H1 (cell line): ENCODE measurements at regions not wholly inside any gene's neighbourhood (a gene's known extent, or its start where the extent isn't known, plus 50 kb on each side); places are given as distances from the start of the nearest gene placed in this dataset.

Experiments used
- CTCF ChIA-PET: fragments of 300-600 bp; sonication (Branson Sonifier 250); formaldehyde crosslinking; loops from one replicate; lab custom pipeline; 2021; ENCODE audit not compliant: partially characterized antibody; lab: Charles Lee
- POLR2A ChIA-PET: fragments of 300-600 bp; sonication (Branson Sonifier 250); formaldehyde crosslinking; loops from one replicate; lab custom pipeline; 2021; ENCODE audit warnings: inconsistent platforms; ENCODE audit not compliant: partially characterized antibody; lab: Charles Lee
- DNase-seq, 2 experiments: peaks; one replicate each; pipeline versions ENCODE4 v3.0.0 to v3.0.0-alpha.2; 2010 to 2022; ENCODE audit warnings: low spot score in 2 of 2, low read depth in 1 of 2, mixed read lengths in 1 of 2
- FAIRE-seq: peaks from 2 replicates; lab custom pipeline; 2011; peaks lifted over from hg19 to GRCh38; lab: Jason Lieb, UNC
- H2AFZ ChIP-seq: 2 replicates; pipeline ENCODE4 v1.8.1; 2012; ENCODE audit warnings: low read length, inconsistent platforms
- H2AK5ac ChIP-seq: 2 replicates; pipeline ENCODE4 v1.6.1; 2013; ENCODE audit warnings: low read depth, low read length
- H2BK120ac ChIP-seq: replicated peaks from 2 replicates; pipeline ENCODE3; 2013; ENCODE audit warnings: low read depth, low read length, inconsistent platforms
- H2BK12ac ChIP-seq: 2 replicates; pipeline ENCODE4 v1.6.1; 2013; ENCODE audit warnings: low read depth, low read length
- H2BK15ac ChIP-seq: 2 replicates; pipeline ENCODE4 v1.6.1; 2013; ENCODE audit warnings: low read length
- H2BK20ac ChIP-seq: 2 replicates; pipeline ENCODE4 v1.6.1; 2013; ENCODE audit warnings: low read length
- H2BK5ac ChIP-seq: 2 replicates; pipeline ENCODE4 v1.6.1; 2013; ENCODE audit warnings: low read depth, low read length
- H3K14ac ChIP-seq: 2 replicates; pipeline ENCODE4 v1.6.1; 2013; ENCODE audit warnings: inconsistent platforms; ENCODE audit not compliant: insufficient read length
- H3K18ac ChIP-seq: 2 replicates; pipeline ENCODE4 v1.6.1; 2013; ENCODE audit warnings: low read length; ENCODE audit errors: extremely low read depth
- H3K23ac ChIP-seq: 2 replicates; pipeline ENCODE4 v1.6.1; 2013; ENCODE audit warnings: inconsistent platforms; ENCODE audit not compliant: insufficient read length
- H3K23me2 ChIP-seq: 2 replicates; pipeline ENCODE4 v1.6.1; 2013; ENCODE audit warnings: low read depth, low read length
- H3K27ac ChIP-seq: 2 replicates; pipeline ENCODE4 v1.6.1; 2011; ENCODE audit warnings: low read depth, low read length, inconsistent platforms
- H3K27me3 ChIP-seq, 4 experiments: replicated peaks in 1 of 4; 1 replicate in 1 of 4; 2 replicates in 3 of 4; pipeline versions ENCODE4 v1.6.1 to v1.8.1; 2011 to 2013; ENCODE audit warnings: low read length in 3 of 4, mild to moderate bottlenecking in 3 of 4, inconsistent platforms in 2 of 4, mixed read lengths in 2 of 4, moderate library complexity in 1 of 4; ENCODE audit not compliant: control insufficient read depth in 3 of 4, insufficient read depth in 3 of 4; ENCODE audit errors: extremely low read depth in 1 of 4
- H3K36me3 ChIP-seq, 4 experiments: 2 replicates each; pipeline versions ENCODE4 v1.6.1 to v1.8.1; 2011 to 2013; ENCODE audit warnings: mild to moderate bottlenecking in 4 of 4, low read length in 3 of 4, moderate library complexity in 2 of 4, control low read depth in 1 of 4, inconsistent platforms in 1 of 4; ENCODE audit not compliant: insufficient read depth in 4 of 4, control insufficient read depth in 2 of 4
- H3K4ac ChIP-seq: replicated peaks from 2 replicates; pipeline ENCODE3; 2013; ENCODE audit warnings: low read length, low read depth, mixed read lengths, inconsistent platforms; ENCODE audit not compliant: insufficient read length
- H3K4me1 ChIP-seq, 4 experiments: replicated peaks in 1 of 4; 1 replicate in 1 of 4; 2 replicates in 3 of 4; pipeline versions ENCODE4 v1.6.1 to v1.8.1; 2011 to 2013; ENCODE audit warnings: low read length in 3 of 4, inconsistent platforms in 2 of 4, mixed read lengths in 1 of 4; ENCODE audit not compliant: insufficient read depth in 4 of 4, control insufficient read depth in 3 of 4
- H3K4me2 ChIP-seq, 2 experiments: 2 replicates each; pipeline versions ENCODE4 v1.6.1 to v1.8.1; 2011 to 2013; ENCODE audit warnings: low read depth in 2 of 2, low read length in 2 of 2, control low read depth in 1 of 2, inconsistent platforms in 1 of 2, mild to moderate bottlenecking in 1 of 2; ENCODE audit not compliant: insufficient read depth in 1 of 2
- H3K4me3 ChIP-seq, 4 experiments: fragments of 200-600, 300-600 bp in 1 of 4; sonication (generic), shearing (Covaris generic), sonication (Bioruptor Twin) in 1 of 4; 2 replicates each; pipeline versions ENCODE4 v1.5.1 to v1.8.1; 2011 to 2016; ENCODE audit warnings: low read length in 4 of 4, low read depth in 3 of 4, control low read depth in 2 of 4, inconsistent platforms in 2 of 4, mild to moderate bottlenecking in 2 of 4, mixed read lengths in 1 of 4, moderate library complexity in 1 of 4; ENCODE audit not compliant: insufficient read depth in 2 of 4; ENCODE audit errors: extremely low read depth in 1 of 4
- H3K56ac ChIP-seq: replicated peaks from 2 replicates; pipeline ENCODE3; 2013; ENCODE audit warnings: low read depth, mild to moderate bottlenecking, mixed read lengths, low read length, inconsistent platforms; ENCODE audit not compliant: insufficient read length
- H3K79me1 ChIP-seq: 2 replicates; pipeline ENCODE4 v1.6.1; 2013; ENCODE audit warnings: low read depth, low read length, control low read depth
- H3K79me2 ChIP-seq, 2 experiments: 2 replicates each; pipeline versions ENCODE4 v1.6.1 to v1.8.1; 2012 to 2013; ENCODE audit warnings: low read length in 2 of 2, mild to moderate bottlenecking in 2 of 2, inconsistent platforms in 1 of 2; ENCODE audit not compliant: insufficient read depth in 2 of 2, control insufficient read depth in 1 of 2
- H3K9ac ChIP-seq, 4 experiments: replicated peaks in 1 of 4; 1 replicate in 1 of 4; 2 replicates in 3 of 4; pipeline versions ENCODE4 v1.6.1 to v1.8.1; 2011 to 2013; ENCODE audit warnings: low read depth in 3 of 4, low read length in 3 of 4, control low read depth in 2 of 4, mild to moderate bottlenecking in 2 of 4, moderate library complexity in 2 of 4, inconsistent platforms in 1 of 4; ENCODE audit errors: extremely low read depth in 1 of 4
- H3K9me3 ChIP-seq, 2 experiments: 2 replicates each; pipeline versions ENCODE4 v1.6.1 to v1.8.1; 2012 to 2013; ENCODE audit warnings: mild to moderate bottlenecking in 2 of 2, moderate library complexity in 2 of 2, control low read depth in 1 of 2, inconsistent platforms in 1 of 2, low read depth in 1 of 2, low read length in 1 of 2, mixed read lengths in 1 of 2; ENCODE audit not compliant: insufficient read depth in 2 of 2
- H4K20me1 ChIP-seq, 2 experiments: replicated peaks in 1 of 2; 2 replicates each; pipeline versions ENCODE3 to v1.8.1; 2011 to 2013; ENCODE audit warnings: inconsistent platforms in 2 of 2, low read length in 2 of 2, mild to moderate bottlenecking in 1 of 2; ENCODE audit not compliant: insufficient read depth in 2 of 2, control insufficient read depth in 1 of 2
- H4K5ac ChIP-seq: 2 replicates; pipeline ENCODE4 v1.6.1; 2013; ENCODE audit warnings: low read length, low read depth, mixed read lengths, inconsistent platforms; ENCODE audit not compliant: insufficient read length
- H4K8ac ChIP-seq: 2 replicates; pipeline ENCODE4 v1.8.0; 2013; ENCODE audit warnings: mild to moderate bottlenecking, moderate library complexity, low read length, inconsistent platforms; ENCODE audit not compliant: insufficient read depth; ENCODE audit errors: extremely low read depth
- H4K91ac ChIP-seq: replicated peaks from 2 replicates; pipeline ENCODE3; 2013; ENCODE audit warnings: low read length, mixed read lengths, inconsistent platforms; ENCODE audit not compliant: insufficient read length
- BACH1 ChIP-seq: IDR thresholded peaks from 2 replicates; pipeline ENCODE4 v1.6.1; 2012; ENCODE audit warnings: low read length, improper control_type of control experiment
- CTBP2 ChIP-seq: IDR thresholded peaks from 2 replicates; pipeline ENCODE4 v1.7.0; 2011; ENCODE audit warnings: borderline replicate concordance, mild to moderate bottlenecking, moderate library complexity, mixed read lengths, low read length; ENCODE audit not compliant: insufficient read depth, insufficient read length
- EP300 ChIP-seq, 2 experiments: IDR thresholded peaks; 1 replicate in 1 of 2; 2 replicates in 1 of 2; pipeline ENCODE4 v1.6.1; 2011 to 2012; ENCODE audit warnings: low read depth in 2 of 2, low read length in 2 of 2, mild to moderate bottlenecking in 2 of 2, borderline replicate concordance in 1 of 2, inconsistent platforms in 1 of 2, moderate library complexity in 1 of 2
- GTF2F1 ChIP-seq: IDR thresholded peaks from 2 replicates; pipeline ENCODE4 v1.6.1; 2012; ENCODE audit warnings: low read depth, low read length, improper control_type of control experiment, borderline replicate concordance
- HDAC2 ChIP-seq, 2 experiments: fragments of 300-600 bp in 1 of 2; sonication (generic) in 1 of 2; IDR thresholded peaks; 2 replicates each; pipeline ENCODE4 v1.6.1; 2011 to 2012; ENCODE audit warnings: low read depth in 2 of 2, low read length in 2 of 2, mild to moderate bottlenecking in 2 of 2, moderate library complexity in 2 of 2, borderline replicate concordance in 1 of 2, inconsistent platforms in 1 of 2
- HDAC6 ChIP-seq: IDR thresholded peaks from one replicate; pipeline ENCODE4 v1.7.1; 2012; ENCODE audit warnings: low read depth, mild to moderate bottlenecking, inconsistent platforms, low read length, moderate library complexity
- KDM1A ChIP-seq: fragments of 200-600, 300-600 bp; sonication (generic); IDR thresholded peaks from 2 replicates; pipeline ENCODE4 v1.7.1; 2016; ENCODE audit warnings: mild to moderate bottlenecking, low read length, borderline replicate concordance
- KDM4A ChIP-seq: IDR thresholded peaks from one replicate; pipeline ENCODE4 v1.7.1; 2012; ENCODE audit warnings: low read depth, mild to moderate bottlenecking, moderate library complexity, low read length, inconsistent platforms; ENCODE audit not compliant: severe bottlenecking
- MAFK ChIP-seq: IDR thresholded peaks from 2 replicates; pipeline ENCODE4 v1.6.1; 2012; ENCODE audit warnings: low read depth, mild to moderate bottlenecking, improper control_type of control experiment, low read length
- NRF1 ChIP-seq: IDR thresholded peaks from 2 replicates; pipeline ENCODE4 v1.6.1; 2011; ENCODE audit warnings: mild to moderate bottlenecking, low read depth, low read length, improper control_type of control experiment
- SP1 ChIP-seq: IDR thresholded peaks from 2 replicates; pipeline ENCODE4 v1.6.1; 2011; ENCODE audit warnings: low read depth, low read length
- SRF ChIP-seq: IDR thresholded peaks from 2 replicates; pipeline ENCODE4 v1.6.1; 2011; ENCODE audit warnings: mild to moderate bottlenecking, low read depth, low read length, moderate library complexity
- TAF7 ChIP-seq: optimal IDR thresholded peaks from 2 replicates; pipeline ENCODE3; 2011; ENCODE audit warnings: low read depth, mild to moderate bottlenecking, inconsistent platforms, low read length, moderate library complexity, borderline replicate concordance
- YY1 ChIP-seq: IDR thresholded peaks from 2 replicates; pipeline ENCODE4 v1.6.1; 2011; ENCODE audit warnings: low read depth, mild to moderate bottlenecking, low read length
- WGBS, 2 experiments: shearing (Covaris generic) in 1 of 2; methylation state at CpG; one replicate each; pipeline versions ENCODE4 v1.1.6 to v1.1.7; 2013 to 2015; ENCODE audit warnings: low lambda C conversion rate in 2 of 2, mixed read lengths in 2 of 2, inconsistent platforms in 1 of 2, low coverage in 1 of 2, missing lambda C conversion rate in 1 of 2; ENCODE audit not compliant: insufficient replicate concordance in 2 of 2, insufficient coverage in 1 of 2, insufficient read length in 1 of 2; ENCODE audit errors: extremely low coverage in 1 of 2, missing lambda C conversion rate in 1 of 2; 5-methylcytosine and 5-hydroxymethylcytosine counted together

DNA sequence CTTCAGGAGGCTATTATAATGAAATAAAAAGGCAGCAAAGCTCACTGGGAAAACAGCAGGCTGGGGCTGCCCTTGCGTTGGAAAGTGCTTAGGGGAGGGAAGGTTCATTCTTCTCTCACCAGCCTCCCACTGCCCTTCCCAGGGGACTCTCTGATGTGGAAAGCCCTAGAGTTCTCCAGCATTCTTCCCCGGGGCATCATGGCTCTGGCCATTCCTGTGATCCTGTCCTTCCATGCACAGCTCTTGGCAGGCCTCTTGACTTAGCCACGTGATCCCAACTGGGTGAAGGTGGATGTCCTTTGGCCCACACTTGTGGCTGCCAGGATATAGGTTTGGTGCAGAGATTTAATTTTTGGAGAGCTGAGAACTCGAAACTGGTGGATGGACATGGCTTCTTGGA, 58.0 kb upstream of the ZNF831 start:
- H3K79me1 ChIP-seq, result no peaks in the 10 kb centered on the region
- no peaks in the 10 kb centered on the region for H3K23me2 ChIP-seq
- H3K9ac ChIP-seq, result no peak overlapping the region
- no peak overlapping the region for H2AFZ ChIP-seq
- H3K4me1 ChIP-seq, result no peaks in the 10 kb centered on the region
- no peaks in the 10 kb centered on the region; a peak in 1 of 7 replicates for H3K27me3 ChIP-seq
- ChIA-PET POLR2A (interaction anchor here (1.6 kb wide), 1 partner anchor 17 kb away, joined by 4 read pairs; no protein-coding TSS in a partner anchor), CTCF (interaction anchor here (0.6 to 2.1 kb wide), 4 partner anchors 11 to 299 kb away, joined by 3 to 7 read pairs (median 3); no protein-coding TSS in a partner anchor)
- H2BK120ac ChIP-seq, result no peak overlapping the region
- H3K4ac ChIP-seq, result no peak overlapping the region
- H4K5ac ChIP-seq, result no peak overlapping the region
- H4K91ac ChIP-seq, result no peak overlapping the region
- no peaks in the 10 kb centered on the region for H3K9me3 ChIP-seq
- no peak overlapping the region for H3K27ac ChIP-seq
- no peak overlapping the region for H2BK20ac ChIP-seq
- H3K4me2 ChIP-seq, result no peak overlapping the region
- H3K23ac ChIP-seq, result no peak overlapping the region
- no peak overlapping the region for H4K8ac ChIP-seq
- FAIRE-seq, result no peak
- H2BK15ac ChIP-seq, result no peak overlapping the region
- H2BK12ac ChIP-seq, result no peak overlapping the region
- no peak overlapping the region for H3K14ac ChIP-seq
- no peaks in the 10 kb centered on the region for H4K20me1 ChIP-seq
- no peak overlapping the region for H2AK5ac ChIP-seq
- H2BK5ac ChIP-seq, result no peak overlapping the region
- 82% methylated on average over 4 of the region's 4 CpGs; no CpG with 5 or more reads in 1 of the 2 experiments for WGBS, 2 experiments
- H3K36me3 ChIP-seq, result no peaks in the 10 kb centered on the region
- H3K4me3 ChIP-seq, result no peak overlapping the region
- no peak overlapping the region for H3K56ac ChIP-seq
- no peaks in the 10 kb centered on the region for H3K79me2 ChIP-seq
- DNase-seq, result no peak
- no peak overlapping the region for H3K18ac ChIP-seq
- TF ChIP-seq MAFK, result no peak
- no peak for TF ChIP-seq KDM1A
- no peak for TF ChIP-seq GTF2F1
- no peak for TF ChIP-seq HDAC2 (IDR thresholded peaks at IDR 0.05; ENCODE audit: borderline replicate concordance in 1 of 2, low read depth in 2 of 2, low read length in 2 of 2)
- no peak for TF ChIP-seq BACH1
- TF ChIP-seq YY1, result no peak
- no peak for TF ChIP-seq SRF
- TF ChIP-seq HDAC6, result no peak
- no peak for TF ChIP-seq CTBP2
- no peak for TF ChIP-seq KDM4A
- no peak for TF ChIP-seq NRF1
- TF ChIP-seq SP1, result no peak
- TF ChIP-seq EP300 (IDR thresholded peaks at IDR 0.05; ENCODE audit: borderline replicate concordance in 1 of 2, low read depth in 2 of 2, low read length in 2 of 2), result no peak
- TF ChIP-seq TAF7, result no peak
